Hepatocyte (in vitro differentiated cells): ENCODE measurements at regions not wholly inside any gene's neighbourhood (a gene's known extent, or its start where the extent isn't known, plus 50 kb on each side); places are given as distances from the start of the nearest gene placed in this dataset.

ENCODE experiments used
- CTCF ChIP-seq: fragments of 200-600 bp; sonication (generic); IDR thresholded peaks from 2 replicates; pipeline ENCODE4 v1.5.1; 2016; ENCODE audit warnings: antibody characterized with exemption, mild to moderate bottlenecking; ENCODE audit not compliant: poor library complexity
- EZH2 ChIP-seq: fragments of 200-600 bp; sonication (generic); IDR thresholded peaks from 2 replicates; pipeline ENCODE4 v1.6.1; 2016; ENCODE audit warnings: antibody characterized with exemption, mild to moderate bottlenecking, borderline replicate concordance

GRCh38 chr18:60722742-60723141 is 350.2 kb upstream of the MC4R start:
- no peak for TF ChIP-seq CTCF
- no peak for TF ChIP-seq EZH2
